Bronchial epithelial cell (primary cell): ENCODE measurements at regions not wholly inside any gene's neighbourhood (a gene's known extent, or its start where the extent isn't known, plus 50 kb on each side); places are given as distances from the start of the nearest gene placed in this dataset.

Experiments used
- DNase-seq: peaks from one replicate; pipeline ENCODE4 v3.0.0-alpha.2; 2010; ENCODE audit warnings: low read depth
- FAIRE-seq: peaks from 2 replicates; lab custom pipeline; 2011; peaks lifted over from hg19 to GRCh38; lab: Jason Lieb, UNC
- H3K27me3 ChIP-seq: 2 replicates; pipeline ENCODE4 v1.5.1; 2011; ENCODE audit warnings: low read length; ENCODE audit not compliant: control insufficient read depth, insufficient read depth
- H3K36me3 ChIP-seq: 2 replicates; pipeline ENCODE4 v1.5.1; 2011; ENCODE audit warnings: low read length; ENCODE audit not compliant: control insufficient read depth, insufficient read depth
- H3K4me3 ChIP-seq: 2 replicates; pipeline ENCODE4 v1.5.1; 2011; ENCODE audit warnings: mild to moderate bottlenecking, low read depth, low read length, control low read depth
- CTCF ChIP-seq: IDR thresholded peaks from 2 replicates; pipeline ENCODE4 v1.5.1; 2011; ENCODE audit warnings: mild to moderate bottlenecking, moderate library complexity, low read length, control low read depth, inconsistent platforms; ENCODE audit not compliant: insufficient read depth, severe bottlenecking

DNA sequence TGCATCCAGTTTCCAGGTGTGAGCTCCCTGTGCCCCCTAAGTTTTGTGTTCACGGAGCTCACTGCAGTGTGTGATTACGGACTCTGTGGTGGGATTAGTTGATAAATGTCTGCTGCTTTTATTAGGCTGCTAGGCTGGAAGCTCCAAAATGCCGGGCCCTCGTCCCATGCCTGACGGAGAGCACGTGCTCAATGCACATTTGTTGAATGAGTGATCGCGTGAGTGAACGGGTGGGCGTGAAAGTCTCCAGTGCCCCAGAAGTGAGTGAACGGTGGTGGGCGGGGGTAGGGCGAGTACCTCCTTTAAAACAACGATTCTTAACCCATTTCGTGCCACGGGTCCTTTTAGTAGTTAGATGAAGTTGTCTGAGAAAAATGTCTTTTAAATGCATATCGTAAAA lies 175.5 kb downstream of the AACS start:
- Histone ChIP-seq H3K27me3 (no peaks in the 10 kb centered on the region), H3K36me3 (no peaks in the 10 kb centered on the region), H3K4me3 (no peak overlapping the region)
- no peak for DNase-seq
- no peak for TF ChIP-seq CTCF
- no peak for FAIRE-seq

DNA sequence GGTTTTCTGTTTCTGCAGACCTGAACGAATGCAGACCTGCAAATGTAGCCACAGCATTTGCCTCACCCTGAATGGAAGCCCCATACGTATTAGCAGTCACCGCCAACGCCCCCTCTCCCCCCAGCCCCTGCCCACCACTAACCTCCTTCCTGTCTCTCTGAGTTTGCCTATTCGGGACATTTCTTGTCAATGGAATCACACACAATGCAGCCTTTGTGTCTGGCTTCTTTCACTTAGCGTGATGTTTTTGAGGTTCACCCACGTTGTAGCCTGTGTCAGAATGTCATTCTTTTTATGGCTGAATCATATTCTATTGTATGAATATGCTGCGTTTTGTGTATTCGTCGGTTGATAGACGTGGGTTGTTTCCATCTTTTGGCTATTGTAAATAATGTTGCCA lies 178.6 kb downstream of the AACS start:
- DNase-seq (no peak), FAIRE-seq (no peak)
- no peaks in the 10 kb centered on the region for H3K27me3 ChIP-seq
- H3K36me3 ChIP-seq, result no peaks in the 10 kb centered on the region
- H3K4me3 ChIP-seq, result no peak overlapping the region
- no peak for TF ChIP-seq CTCF

- no peak for DNase-seq
- H3K36me3 ChIP-seq, result no peaks in the 10 kb centered on the region
- no peak for FAIRE-seq
- no peaks in the 10 kb centered on the region for H3K27me3 ChIP-seq
- H3K4me3 ChIP-seq, result no peak overlapping the region
- TF ChIP-seq CTCF, result no peak
Measured at GRCh38 chr12:125244338-125244737, 179.1 kb downstream of the AACS start.

DNA sequence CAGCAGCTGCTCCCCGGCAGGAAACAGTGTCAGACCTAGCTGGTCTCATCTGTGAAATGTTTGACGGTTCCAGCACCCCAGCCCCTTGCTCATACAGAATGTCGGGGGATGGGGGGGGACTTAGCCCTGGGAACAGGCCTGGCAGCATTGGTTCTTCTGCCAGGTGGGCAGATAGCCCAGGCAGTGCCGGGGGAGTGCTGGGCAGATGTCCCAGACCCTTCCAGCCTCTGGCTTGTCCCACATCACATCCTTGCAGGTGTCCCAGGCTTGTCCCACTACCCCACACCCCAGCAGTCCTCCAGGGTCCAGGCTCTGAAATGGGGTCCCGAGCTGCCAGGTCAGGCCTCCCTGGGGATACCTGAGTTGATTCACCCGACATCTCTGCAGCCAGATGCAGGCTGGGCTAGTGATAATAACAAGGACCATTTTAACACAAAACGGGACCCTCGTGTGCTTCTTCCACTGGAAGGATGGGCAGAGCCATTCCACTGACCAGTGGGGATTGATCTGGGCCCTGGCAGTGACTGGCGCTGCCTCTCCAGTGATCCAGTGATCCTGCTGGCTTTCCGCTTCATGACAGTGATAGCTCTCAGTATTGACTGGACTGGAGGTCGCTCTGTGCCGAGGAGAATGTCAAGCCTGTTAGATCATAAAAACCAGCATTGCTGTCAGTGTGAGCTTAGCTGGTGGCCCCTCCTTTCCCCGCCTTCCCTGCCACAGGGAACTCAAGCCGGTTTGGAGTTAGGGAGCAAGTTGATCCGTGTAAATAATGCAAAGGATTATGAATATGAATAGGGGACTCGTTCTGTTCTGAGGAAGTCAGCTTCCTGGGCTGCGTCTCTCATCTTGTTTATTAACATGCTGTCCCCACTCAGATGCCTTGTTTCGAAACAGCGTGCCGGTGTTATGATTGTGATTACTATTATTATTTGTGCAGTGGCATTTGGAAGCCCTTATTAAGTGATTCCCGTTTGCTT lies 180.6 kb downstream of the AACS start:
- no peak for DNase-seq
- no peak for FAIRE-seq
- Histone ChIP-seq H3K27me3 (no peaks in the 10 kb centered on the region), H3K4me3 (no peak overlapping the region), H3K36me3 (no peaks in the 10 kb centered on the region)
- no peak for TF ChIP-seq CTCF

- TF ChIP-seq CTCF, result no peak
- no peaks in the 10 kb centered on the region for H3K36me3 ChIP-seq
- H3K27me3 ChIP-seq, result no peaks in the 10 kb centered on the region
- no peak overlapping the region for H3K4me3 ChIP-seq
- FAIRE-seq (no peak), DNase-seq (no peak)
Measured at GRCh38 chr12:125247477-125247876, 182.2 kb downstream of the AACS start.
